H1 (cell line): ENCODE measurements at regions not wholly inside any gene's neighbourhood (a gene's known extent, or its start where the extent isn't known, plus 50 kb on each side); places are given as distances from the start of the nearest gene placed in this dataset.

Experiments used
- CTCF ChIA-PET: fragments of 300-600 bp; sonication (Branson Sonifier 250); formaldehyde crosslinking; loops from one replicate; lab custom pipeline; 2021; ENCODE audit not compliant: partially characterized antibody; lab: Charles Lee
- POLR2A ChIA-PET: fragments of 300-600 bp; sonication (Branson Sonifier 250); formaldehyde crosslinking; loops from one replicate; lab custom pipeline; 2021; ENCODE audit warnings: inconsistent platforms; ENCODE audit not compliant: partially characterized antibody; lab: Charles Lee
- DNase-seq, 2 experiments: peaks; one replicate each; pipeline versions ENCODE4 v3.0.0 to v3.0.0-alpha.2; 2010 to 2022; ENCODE audit warnings: low spot score in 2 of 2, low read depth in 1 of 2, mixed read lengths in 1 of 2
- FAIRE-seq: peaks from 2 replicates; lab custom pipeline; 2011; peaks lifted over from hg19 to GRCh38; lab: Jason Lieb, UNC
- H2AFZ ChIP-seq: 2 replicates; pipeline ENCODE4 v1.8.1; 2012; ENCODE audit warnings: low read length, inconsistent platforms
- H2AK5ac ChIP-seq: 2 replicates; pipeline ENCODE4 v1.6.1; 2013; ENCODE audit warnings: low read depth, low read length
- H2BK120ac ChIP-seq: replicated peaks from 2 replicates; pipeline ENCODE3; 2013; ENCODE audit warnings: low read depth, low read length, inconsistent platforms
- H2BK12ac ChIP-seq: 2 replicates; pipeline ENCODE4 v1.6.1; 2013; ENCODE audit warnings: low read depth, low read length
- H2BK15ac ChIP-seq: 2 replicates; pipeline ENCODE4 v1.6.1; 2013; ENCODE audit warnings: low read length
- H2BK20ac ChIP-seq: 2 replicates; pipeline ENCODE4 v1.6.1; 2013; ENCODE audit warnings: low read length
- H2BK5ac ChIP-seq: 2 replicates; pipeline ENCODE4 v1.6.1; 2013; ENCODE audit warnings: low read depth, low read length
- H3K14ac ChIP-seq: 2 replicates; pipeline ENCODE4 v1.6.1; 2013; ENCODE audit warnings: inconsistent platforms; ENCODE audit not compliant: insufficient read length
- H3K18ac ChIP-seq: 2 replicates; pipeline ENCODE4 v1.6.1; 2013; ENCODE audit warnings: low read length; ENCODE audit errors: extremely low read depth
- H3K23ac ChIP-seq: 2 replicates; pipeline ENCODE4 v1.6.1; 2013; ENCODE audit warnings: inconsistent platforms; ENCODE audit not compliant: insufficient read length
- H3K23me2 ChIP-seq: 2 replicates; pipeline ENCODE4 v1.6.1; 2013; ENCODE audit warnings: low read depth, low read length
- H3K27ac ChIP-seq: 2 replicates; pipeline ENCODE4 v1.6.1; 2011; ENCODE audit warnings: low read depth, low read length, inconsistent platforms
- H3K27me3 ChIP-seq, 4 experiments: replicated peaks in 1 of 4; 1 replicate in 1 of 4; 2 replicates in 3 of 4; pipeline versions ENCODE4 v1.6.1 to v1.8.1; 2011 to 2013; ENCODE audit warnings: low read length in 3 of 4, mild to moderate bottlenecking in 3 of 4, inconsistent platforms in 2 of 4, mixed read lengths in 2 of 4, moderate library complexity in 1 of 4; ENCODE audit not compliant: control insufficient read depth in 3 of 4, insufficient read depth in 3 of 4; ENCODE audit errors: extremely low read depth in 1 of 4
- H3K36me3 ChIP-seq, 4 experiments: 2 replicates each; pipeline versions ENCODE4 v1.6.1 to v1.8.1; 2011 to 2013; ENCODE audit warnings: mild to moderate bottlenecking in 4 of 4, low read length in 3 of 4, moderate library complexity in 2 of 4, control low read depth in 1 of 4, inconsistent platforms in 1 of 4; ENCODE audit not compliant: insufficient read depth in 4 of 4, control insufficient read depth in 2 of 4
- H3K4ac ChIP-seq: replicated peaks from 2 replicates; pipeline ENCODE3; 2013; ENCODE audit warnings: low read length, low read depth, mixed read lengths, inconsistent platforms; ENCODE audit not compliant: insufficient read length
- H3K4me1 ChIP-seq, 4 experiments: replicated peaks in 1 of 4; 1 replicate in 1 of 4; 2 replicates in 3 of 4; pipeline versions ENCODE4 v1.6.1 to v1.8.1; 2011 to 2013; ENCODE audit warnings: low read length in 3 of 4, inconsistent platforms in 2 of 4, mixed read lengths in 1 of 4; ENCODE audit not compliant: insufficient read depth in 4 of 4, control insufficient read depth in 3 of 4
- H3K4me2 ChIP-seq, 2 experiments: 2 replicates each; pipeline versions ENCODE4 v1.6.1 to v1.8.1; 2011 to 2013; ENCODE audit warnings: low read depth in 2 of 2, low read length in 2 of 2, control low read depth in 1 of 2, inconsistent platforms in 1 of 2, mild to moderate bottlenecking in 1 of 2; ENCODE audit not compliant: insufficient read depth in 1 of 2
- H3K4me3 ChIP-seq, 4 experiments: fragments of 200-600, 300-600 bp in 1 of 4; sonication (generic), shearing (Covaris generic), sonication (Bioruptor Twin) in 1 of 4; 2 replicates each; pipeline versions ENCODE4 v1.5.1 to v1.8.1; 2011 to 2016; ENCODE audit warnings: low read length in 4 of 4, low read depth in 3 of 4, control low read depth in 2 of 4, inconsistent platforms in 2 of 4, mild to moderate bottlenecking in 2 of 4, mixed read lengths in 1 of 4, moderate library complexity in 1 of 4; ENCODE audit not compliant: insufficient read depth in 2 of 4; ENCODE audit errors: extremely low read depth in 1 of 4
- H3K56ac ChIP-seq: replicated peaks from 2 replicates; pipeline ENCODE3; 2013; ENCODE audit warnings: low read depth, mild to moderate bottlenecking, mixed read lengths, low read length, inconsistent platforms; ENCODE audit not compliant: insufficient read length
- H3K79me1 ChIP-seq: 2 replicates; pipeline ENCODE4 v1.6.1; 2013; ENCODE audit warnings: low read depth, low read length, control low read depth
- H3K79me2 ChIP-seq, 2 experiments: 2 replicates each; pipeline versions ENCODE4 v1.6.1 to v1.8.1; 2012 to 2013; ENCODE audit warnings: low read length in 2 of 2, mild to moderate bottlenecking in 2 of 2, inconsistent platforms in 1 of 2; ENCODE audit not compliant: insufficient read depth in 2 of 2, control insufficient read depth in 1 of 2
- H3K9ac ChIP-seq, 4 experiments: replicated peaks in 1 of 4; 1 replicate in 1 of 4; 2 replicates in 3 of 4; pipeline versions ENCODE4 v1.6.1 to v1.8.1; 2011 to 2013; ENCODE audit warnings: low read depth in 3 of 4, low read length in 3 of 4, control low read depth in 2 of 4, mild to moderate bottlenecking in 2 of 4, moderate library complexity in 2 of 4, inconsistent platforms in 1 of 4; ENCODE audit errors: extremely low read depth in 1 of 4
- H3K9me3 ChIP-seq, 2 experiments: 2 replicates each; pipeline versions ENCODE4 v1.6.1 to v1.8.1; 2012 to 2013; ENCODE audit warnings: mild to moderate bottlenecking in 2 of 2, moderate library complexity in 2 of 2, control low read depth in 1 of 2, inconsistent platforms in 1 of 2, low read depth in 1 of 2, low read length in 1 of 2, mixed read lengths in 1 of 2; ENCODE audit not compliant: insufficient read depth in 2 of 2
- H4K20me1 ChIP-seq, 2 experiments: replicated peaks in 1 of 2; 2 replicates each; pipeline versions ENCODE3 to v1.8.1; 2011 to 2013; ENCODE audit warnings: inconsistent platforms in 2 of 2, low read length in 2 of 2, mild to moderate bottlenecking in 1 of 2; ENCODE audit not compliant: insufficient read depth in 2 of 2, control insufficient read depth in 1 of 2
- H4K5ac ChIP-seq: 2 replicates; pipeline ENCODE4 v1.6.1; 2013; ENCODE audit warnings: low read length, low read depth, mixed read lengths, inconsistent platforms; ENCODE audit not compliant: insufficient read length
- H4K8ac ChIP-seq: 2 replicates; pipeline ENCODE4 v1.8.0; 2013; ENCODE audit warnings: mild to moderate bottlenecking, moderate library complexity, low read length, inconsistent platforms; ENCODE audit not compliant: insufficient read depth; ENCODE audit errors: extremely low read depth
- H4K91ac ChIP-seq: replicated peaks from 2 replicates; pipeline ENCODE3; 2013; ENCODE audit warnings: low read length, mixed read lengths, inconsistent platforms; ENCODE audit not compliant: insufficient read length
- BCL11A ChIP-seq, 2 experiments: IDR thresholded peaks; one replicate each; pipeline ENCODE4 v1.6.1; 2011; ENCODE audit warnings: low read depth in 2 of 2, low read length in 2 of 2, mild to moderate bottlenecking in 2 of 2
- JUND ChIP-seq: IDR thresholded peaks from 2 replicates; pipeline ENCODE4 v1.6.1; 2011; ENCODE audit warnings: mild to moderate bottlenecking, improper control_type of control experiment, low read length
- POLR2AphosphoS5 ChIP-seq: IDR thresholded peaks from 2 replicates; pipeline ENCODE4 v1.6.1; 2011; ENCODE audit warnings: low read depth, low read length
- TCF12 ChIP-seq: IDR thresholded peaks from 2 replicates; pipeline ENCODE4 v1.6.1; 2011; ENCODE audit warnings: low read depth, mild to moderate bottlenecking, low read length

- Histone ChIP-seq H2AK5ac (no peak overlapping the region), H4K8ac (no peak overlapping the region)
- POLR2A ChIA-PET = no interaction called here
These were observed 56.7 kb upstream of the PCSK5 start for GRCh38 chr9:75833778-75834177.

More at GRCh38 chr9:75833778-75834177, 56.7 kb upstream of the PCSK5 start:
- no peak overlapping the region for H3K14ac ChIP-seq
- no peak overlapping the region for H3K9ac ChIP-seq
- no peak overlapping the region for H3K4me2 ChIP-seq
- H3K9me3 ChIP-seq = no peaks in the 10 kb centered on the region
- H4K91ac ChIP-seq = no peak overlapping the region
- H2BK5ac ChIP-seq = no peak overlapping the region
- no peak overlapping the region for H2BK20ac ChIP-seq
- H3K4ac ChIP-seq = no peak overlapping the region
- no peak overlapping the region for H4K5ac ChIP-seq
- no peaks in the 10 kb centered on the region for H3K79me2 ChIP-seq
- H3K56ac ChIP-seq = no peak overlapping the region
- H3K4me3 ChIP-seq = no peak overlapping the region
- FAIRE-seq (no peak), DNase-seq (no peak)
- H2BK120ac ChIP-seq = no peak overlapping the region
- no peak overlapping the region for H2BK12ac ChIP-seq
- no peaks in the 10 kb centered on the region for H3K23me2 ChIP-seq
- no peaks in the 10 kb centered on the region for H3K27me3 ChIP-seq
- H3K4me1 ChIP-seq = no peaks in the 10 kb centered on the region
- no peak overlapping the region for H3K18ac ChIP-seq
- no peak overlapping the region for H2AFZ ChIP-seq
- CTCF ChIA-PET = interaction anchor here (0.9 to 1.2 kb wide), 2 partner anchors 10 to 648 kb away, joined by 3 read pairs; no protein-coding TSS in a partner anchor
- TF ChIP-seq TCF12 = no peak
- no peak for TF ChIP-seq BCL11A (IDR thresholded peaks at IDR 0.05; ENCODE audit: low read depth in 2 of 2, low read length in 2 of 2)
- no peak for TF ChIP-seq JUND
- TF ChIP-seq POLR2AphosphoS5 = no peak
- H3K23ac ChIP-seq = no peak overlapping the region
- no peaks in the 10 kb centered on the region for H3K79me1 ChIP-seq
- H3K36me3 ChIP-seq = no peaks in the 10 kb centered on the region
- no peak overlapping the region for H2BK15ac ChIP-seq
- H4K20me1 ChIP-seq = no peaks in the 10 kb centered on the region
- H3K27ac ChIP-seq = no peak overlapping the region
